GM12878 (cell line): ENCODE measurements at regions not wholly inside any gene's neighbourhood (a gene's known extent, or its start where the extent isn't known, plus 50 kb on each side); places are given as distances from the start of the nearest gene placed in this dataset.

Experiments
- CTCF ChIP-seq, 3 experiments: IDR thresholded peaks in 2 of 3; conservative IDR thresholded peaks in 1 of 3; 2 replicates each; pipeline ENCODE4 v1.5.1; 2011; ENCODE audit warnings: low read depth in 3 of 3, low read length in 3 of 3, mild to moderate bottlenecking in 3 of 3, control low read depth in 2 of 3, moderate library complexity in 2 of 3, inconsistent platforms in 1 of 3, mixed read lengths in 1 of 3; ENCODE audit not compliant: control insufficient read depth in 2 of 3, insufficient read depth in 1 of 3; ENCODE audit errors: extremely low read depth in 1 of 3
- ETV6 ChIP-seq, 2 experiments: fragments of 450-650 bp in 1 of 2; IDR thresholded peaks in 1 of 2; conservative IDR thresholded peaks in 1 of 2; 2 replicates each; pipeline ENCODE4 v1.6.1; 2014; ENCODE audit warnings: antibody characterized with exemption in 1 of 2, borderline replicate concordance in 1 of 2, low read depth in 1 of 2, mild to moderate bottlenecking in 1 of 2, moderate library complexity in 1 of 2
- EZH2 ChIP-seq: IDR thresholded peaks from 2 replicates; pipeline ENCODE4 v1.6.1; 2012; ENCODE audit warnings: low read depth, mild to moderate bottlenecking, control low read depth, inconsistent platforms, low read length, borderline replicate concordance; ENCODE audit not compliant: control insufficient read depth
- FOXM1 ChIP-seq: IDR thresholded peaks from 2 replicates; pipeline ENCODE4 v1.6.1; 2012; ENCODE audit warnings: low read depth, mild to moderate bottlenecking, inconsistent platforms, low read length, moderate library complexity
- NFXL1 ChIP-seq: fragments of 450-650 bp; IDR thresholded peaks from 2 replicates; pipeline ENCODE4 v1.6.1; 2017; ENCODE audit warnings: antibody characterized with exemption, mild to moderate bottlenecking, borderline replicate concordance
- POLR2A ChIP-seq: IDR thresholded peaks from 2 replicates; pipeline ENCODE4 v1.6.1; 2011; ENCODE audit warnings: low read depth, mild to moderate bottlenecking, low read length
- POLR2AphosphoS2 ChIP-seq: IDR thresholded peaks from 2 replicates; pipeline ENCODE4 v1.6.1; 2011; ENCODE audit warnings: low read depth, mild to moderate bottlenecking, low read length, improper control_type of control experiment, moderate library complexity
- SP1 ChIP-seq: IDR thresholded peaks from one replicate; pipeline ENCODE4 v1.6.1; 2011; ENCODE audit warnings: low read depth, low read length
- TCF3 ChIP-seq: IDR thresholded peaks from 2 replicates; pipeline ENCODE4 v1.6.1; 2012; ENCODE audit warnings: low read depth, mild to moderate bottlenecking, low read length, borderline replicate concordance; ENCODE audit not compliant: insufficient read depth
- TF ChIP-seq, protein P1 (sequence below): IDR thresholded peaks from 2 replicates; pipeline ENCODE4 v1.6.1; 2011; ENCODE audit warnings: mild to moderate bottlenecking, low read depth, low read length, moderate library complexity; ENCODE audit not compliant: insufficient replicate concordance

DNA sequence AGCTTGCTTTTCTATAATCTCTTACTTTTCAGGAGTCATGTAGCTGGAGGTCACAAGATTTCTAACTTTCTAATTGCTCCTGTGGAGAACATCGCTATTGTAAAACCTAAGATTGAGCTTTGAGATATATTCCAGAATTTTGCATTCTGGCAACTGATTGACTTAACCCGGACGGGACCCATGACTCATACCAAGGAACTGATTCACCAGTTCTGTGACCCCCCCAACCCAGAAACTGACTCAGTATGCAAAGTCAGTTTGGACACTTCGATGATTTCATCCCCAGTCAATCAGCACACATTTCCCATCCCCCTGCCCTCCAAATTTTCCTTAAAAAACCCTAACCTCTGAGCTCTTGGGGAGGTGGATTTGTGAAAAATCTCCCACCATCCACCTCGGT lies 396.5 kb upstream of the GBE1 start:
- TF ChIP-seq TCF3 (no peak), SP1 (no peak), CTCF (IDR thresholded peaks at IDR 0.05 in 2 of 3, conservative IDR thresholded peaks at IDR 0.05 in 1 of 3; ENCODE audit: control insufficient read depth in 2 of 3, extremely low read depth in 1 of 3, insufficient read depth in 1 of 3, low read depth in 3 of 3, low read length in 3 of 3) (no peak), POLR2A (no peak), EZH2 (no peak), POLR2AphosphoS2 (no peak), FOXM1 (no peak), NFXL1 (no peak), ETV6 (conservative IDR thresholded peaks at IDR 0.05 in 1 of 2, IDR thresholded peaks at IDR 0.05 in 1 of 2; ENCODE audit: borderline replicate concordance in 1 of 2, low read depth in 1 of 2) (no peak)
- TF ChIP-seq, protein P1, sequence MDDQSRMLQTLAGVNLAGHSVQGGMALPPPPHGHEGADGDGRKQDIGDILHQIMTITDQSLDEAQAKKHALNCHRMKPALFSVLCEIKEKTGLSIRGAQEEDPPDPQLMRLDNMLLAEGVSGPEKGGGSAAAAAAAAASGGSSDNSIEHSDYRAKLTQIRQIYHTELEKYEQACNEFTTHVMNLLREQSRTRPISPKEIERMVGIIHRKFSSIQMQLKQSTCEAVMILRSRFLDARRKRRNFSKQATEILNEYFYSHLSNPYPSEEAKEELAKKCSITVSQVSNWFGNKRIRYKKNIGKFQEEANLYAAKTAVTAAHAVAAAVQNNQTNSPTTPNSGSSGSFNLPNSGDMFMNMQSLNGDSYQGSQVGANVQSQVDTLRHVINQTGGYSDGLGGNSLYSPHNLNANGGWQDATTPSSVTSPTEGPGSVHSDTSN: no peak
